ENCODE measurements at regions not wholly inside any gene's neighbourhood (a gene's known extent, or its start where the extent isn't known, plus 50 kb on each side); places are given as distances from the start of the nearest gene placed in this dataset.

DNA sequence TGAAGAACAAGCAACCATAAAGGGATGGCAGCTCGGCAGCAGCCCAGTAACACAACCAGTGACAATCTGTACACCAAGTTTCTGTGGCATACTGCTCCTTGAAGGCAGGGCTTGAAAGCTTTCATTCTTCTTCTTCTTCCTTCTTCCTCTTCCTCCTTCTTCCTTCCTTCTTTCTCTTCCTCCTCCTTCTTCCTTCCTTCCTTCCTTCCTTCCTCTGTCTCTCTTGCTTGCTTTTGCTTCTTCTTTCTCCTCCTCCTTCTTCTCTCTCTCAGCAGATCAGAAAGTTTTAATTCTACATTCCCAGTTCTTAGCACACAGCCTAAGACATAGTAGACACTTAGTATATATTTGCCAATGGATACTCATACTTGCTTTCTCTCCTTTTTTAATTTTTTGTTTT, 95.9 kb downstream of the GLUL start:
- DNase-seq (ENCODE audit: low read depth in 2 of 3, low spot score in 2 of 3): no peak

GRCh38 chr1:182293119-182293589, 98.4 kb downstream of the GLUL start:
- no peak for DNase-seq (ENCODE audit: low read depth in 2 of 3, low spot score in 2 of 3)

- no peak for DNase-seq (ENCODE audit: low read depth in 2 of 3, low spot score in 2 of 3)
Observed at GRCh38 chr1:182292193-182292741, 99.3 kb downstream of the GLUL start.

GRCh38 chr1:182291584-182292192, 99.9 kb downstream of the GLUL start:
- DNase-seq (ENCODE audit: low read depth in 2 of 3, low spot score in 2 of 3): no peak

DNA sequence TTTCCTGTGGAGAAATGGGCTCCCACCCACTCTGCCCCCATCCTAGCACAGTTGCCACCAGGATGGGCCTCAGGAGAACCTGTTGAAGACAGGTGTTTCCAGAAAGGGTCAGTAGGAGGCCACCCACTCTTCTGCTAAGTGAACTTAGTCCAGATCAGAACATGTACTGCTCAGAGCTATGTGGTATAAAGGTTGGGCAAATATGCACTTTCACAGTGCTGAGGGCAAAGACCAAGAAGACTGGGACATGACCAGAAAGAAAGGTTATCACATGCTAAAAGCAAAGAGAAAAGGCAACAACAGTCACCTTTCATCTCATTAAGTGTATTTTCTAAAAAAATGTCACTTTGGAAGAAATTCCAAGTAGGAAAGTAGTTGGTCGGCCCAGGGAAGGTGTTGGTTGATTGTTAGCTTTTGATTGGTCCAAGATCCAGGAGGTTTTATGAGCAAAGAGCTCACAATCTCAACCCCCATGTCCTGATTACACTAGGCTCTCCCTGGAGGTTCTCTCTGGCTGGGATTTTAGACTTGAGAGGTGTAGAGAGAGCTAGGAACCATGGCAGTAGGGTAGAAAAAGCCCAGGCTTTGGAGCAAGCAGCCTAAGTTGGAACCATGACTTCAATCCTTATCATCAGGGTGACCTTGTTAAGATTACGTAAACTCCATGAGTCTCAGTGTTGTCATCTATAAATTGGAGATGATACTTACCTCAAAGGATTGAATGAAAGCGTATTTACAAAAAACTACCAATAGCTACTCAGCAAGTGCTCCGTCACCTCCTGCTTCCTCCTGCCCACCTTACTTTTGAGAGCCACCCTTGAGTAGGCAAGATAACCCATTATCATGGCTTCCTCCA, 102.6 kb downstream of the GLUL start:
- DNase-seq (ENCODE audit: low read depth in 2 of 3, low spot score in 2 of 3): no peak

DNA sequence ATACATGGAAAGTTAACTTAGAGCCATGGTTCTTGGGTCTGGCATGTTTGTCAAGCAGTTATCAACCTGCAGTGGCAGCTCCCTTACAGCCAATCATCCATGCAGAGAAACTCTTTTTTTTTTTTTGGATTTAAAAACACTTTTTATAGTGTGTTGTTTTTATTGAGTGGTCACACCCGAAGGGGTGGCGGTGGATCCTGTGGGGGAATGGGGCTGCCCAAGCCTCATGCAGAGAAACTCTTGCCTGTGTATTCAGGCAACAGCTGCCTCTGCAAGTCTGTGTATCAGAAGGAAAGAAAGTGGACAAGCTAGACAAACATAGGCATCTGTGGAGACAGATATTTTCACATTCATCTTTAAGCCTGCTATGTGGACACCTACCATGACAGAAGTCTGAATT, 104.8 kb downstream of the GLUL start:
- DNase-seq (ENCODE audit: low read depth in 2 of 3, low spot score in 2 of 3): no peak

DNA sequence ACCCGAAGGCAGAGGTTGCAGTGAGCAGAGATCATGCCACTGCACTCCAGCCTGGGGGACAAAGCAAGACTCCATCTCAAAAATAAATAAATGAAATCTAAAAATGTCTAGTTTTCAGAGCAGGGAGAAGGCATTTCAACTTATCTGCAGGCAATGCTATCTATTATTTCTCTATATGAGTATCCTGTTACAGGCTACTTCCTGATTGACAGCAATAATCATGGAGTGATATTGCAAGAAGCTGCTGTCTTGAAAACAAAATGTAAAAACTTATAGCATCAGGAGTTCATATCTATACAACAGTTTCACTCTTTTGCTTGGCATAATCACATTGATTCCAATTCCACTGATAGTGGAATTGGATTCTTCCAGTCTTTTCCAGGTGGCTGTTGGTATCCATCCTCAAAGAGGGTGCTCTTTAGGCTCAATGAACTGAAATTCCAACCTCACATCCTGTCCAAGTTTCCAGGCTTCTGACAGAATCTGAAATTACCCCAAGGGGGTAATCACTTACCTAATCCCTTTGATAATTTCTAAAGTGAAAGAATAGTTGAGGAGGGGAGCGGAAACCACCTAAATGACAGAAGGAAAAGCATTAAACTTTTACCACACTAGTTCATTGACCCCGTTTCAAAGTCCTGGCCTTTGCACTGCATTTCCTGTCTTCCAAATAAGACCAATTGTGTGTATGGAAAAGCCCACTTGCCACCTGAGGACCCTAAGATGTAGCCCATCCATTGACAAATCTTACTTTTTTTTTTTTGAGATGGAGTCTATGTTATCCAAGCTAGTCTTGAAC, 107.6 kb downstream of the GLUL start:
- no peak for DNase-seq (ENCODE audit: low read depth in 2 of 3, low spot score in 2 of 3)

- DNase-seq (ENCODE audit: low read depth in 2 of 3, low spot score in 2 of 3): no peak
Observed at GRCh38 chr1:182281541-182281940, 110.0 kb downstream of the GLUL start.

GRCh38 chr1:182280504-182280900, 111.1 kb downstream of the GLUL start:
- DNase-seq (ENCODE audit: low read depth in 2 of 3, low spot score in 2 of 3): no peak

- no peak for DNase-seq (ENCODE audit: low read depth in 2 of 3, low spot score in 2 of 3)
Observed at GRCh38 chr1:182279724-182280503, 111.7 kb downstream of the GLUL start.

- DNase-seq (ENCODE audit: low read depth in 2 of 3, low spot score in 2 of 3): no peak
Observed at GRCh38 chr1:182279302-182279701, 112.3 kb downstream of the GLUL start.

GRCh38 chr1:182278144-182279054, 113.2 kb downstream of the GLUL start:
- no peak for DNase-seq (ENCODE audit: low read depth in 2 of 3, low spot score in 2 of 3)

DNA sequence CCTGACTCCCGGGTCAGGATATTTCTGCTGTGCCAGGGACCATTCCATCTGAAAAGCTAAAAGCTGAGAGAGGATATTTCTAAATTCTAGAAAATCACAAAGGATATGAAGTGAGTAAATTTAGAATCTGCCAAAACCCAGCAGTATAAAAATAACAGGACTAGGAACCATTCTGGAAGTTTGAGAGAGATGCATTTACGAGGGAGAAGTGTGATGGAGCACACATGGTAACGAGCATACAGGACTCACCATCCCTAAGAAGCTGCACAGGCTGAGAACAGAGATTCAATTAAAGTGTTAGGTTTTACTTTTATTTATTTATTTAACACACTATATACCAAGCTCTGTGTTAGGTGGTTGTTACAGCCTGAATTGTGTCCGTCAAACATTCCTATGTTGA, 116.3 kb downstream of the GLUL start:
- DNase-seq (ENCODE audit: low read depth in 2 of 3, low spot score in 2 of 3): no peak

GRCh38 chr1:182274618-182275017, 117.0 kb downstream of the GLUL start:
- DNase-seq (ENCODE audit: low read depth in 2 of 3, low spot score in 2 of 3): no peak

DNA sequence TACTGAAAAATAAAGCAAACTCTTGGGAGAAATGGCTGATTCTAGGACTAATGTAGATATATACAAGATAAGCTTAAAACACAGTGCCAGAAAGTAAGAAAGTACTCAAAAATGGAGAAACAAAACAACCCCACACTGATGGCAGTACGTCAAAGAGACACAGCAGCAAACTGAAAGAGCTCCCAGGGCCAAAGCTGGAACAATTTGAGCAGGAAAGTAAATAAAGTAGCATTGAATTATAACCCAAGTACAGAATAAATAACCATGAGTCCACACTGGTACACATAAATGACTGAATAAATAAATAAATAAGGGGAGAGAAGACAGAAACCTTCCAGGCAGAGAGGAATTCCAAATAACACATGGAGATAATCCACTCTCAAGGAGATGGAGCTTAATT, 120.9 kb downstream of the GLUL start:
- DNase-seq (ENCODE audit: low read depth in 2 of 3, low spot score in 2 of 3): no peak

DNA sequence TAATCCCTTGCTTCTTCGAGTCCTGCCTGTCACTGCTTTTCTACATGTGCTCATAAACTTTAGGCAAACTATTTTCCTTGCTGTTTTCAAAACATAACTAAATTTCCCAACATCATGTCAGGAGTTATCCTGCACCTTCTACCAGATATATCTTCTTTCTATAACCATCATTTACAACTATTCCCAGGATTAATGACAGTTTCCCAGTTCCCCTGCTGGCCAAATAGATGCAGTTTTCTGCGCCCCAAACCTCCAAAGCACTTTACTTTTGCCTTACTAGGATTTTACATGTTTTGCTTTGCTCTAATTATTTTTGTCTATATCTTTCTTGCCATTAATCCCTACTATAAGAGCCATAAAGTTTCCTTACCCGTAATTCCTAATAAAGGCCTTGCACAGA, 122.5 kb downstream of the GLUL start:
- no peak for DNase-seq (ENCODE audit: low read depth in 2 of 3, low spot score in 2 of 3)

DNA sequence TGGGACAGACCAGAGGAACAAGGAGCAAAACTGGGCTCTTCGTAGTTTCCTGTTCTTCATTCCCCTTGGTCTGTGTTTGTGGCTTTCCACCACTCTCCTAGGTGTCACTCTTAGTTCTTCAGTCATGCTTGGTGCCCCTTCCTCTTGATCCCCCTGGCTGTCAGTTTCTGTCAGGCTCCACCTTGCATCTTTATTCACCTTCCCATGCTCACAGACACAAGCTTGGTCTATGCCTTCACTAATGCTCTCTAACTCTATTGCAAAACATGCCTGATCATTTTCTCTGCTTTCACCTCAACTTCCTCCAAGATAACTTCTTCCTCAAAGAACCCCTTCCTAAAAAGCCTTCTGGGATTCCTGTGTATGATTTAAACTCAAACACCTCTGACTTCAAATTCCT, 122.9 kb downstream of the GLUL start:
- no peak for DNase-seq (ENCODE audit: low read depth in 2 of 3, low spot score in 2 of 3)

DNA sequence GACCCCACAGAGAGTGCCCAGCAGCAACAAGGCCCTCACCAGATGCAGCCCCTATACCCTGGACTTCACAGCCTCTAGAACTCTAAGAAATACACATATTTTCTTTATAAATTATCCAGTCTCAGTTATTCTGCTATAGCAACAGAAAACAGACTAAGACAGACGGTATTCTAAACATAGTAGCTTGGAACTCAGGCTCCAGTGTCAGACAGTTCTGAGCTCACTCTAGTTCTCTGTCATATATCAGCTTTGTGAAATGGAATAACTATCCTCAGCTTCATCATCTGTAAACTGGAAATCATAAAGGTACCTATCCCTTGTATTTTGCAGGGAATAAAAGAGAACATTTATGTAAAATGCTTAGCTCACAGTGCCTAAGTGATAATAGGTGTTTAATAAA, 127.4 kb downstream of the GLUL start:
- DNase-seq (ENCODE audit: low read depth in 2 of 3, low spot score in 2 of 3): no peak

GRCh38 chr1:182263706-182264105, 127.9 kb downstream of the GLUL start:
- DNase-seq (ENCODE audit: low read depth in 2 of 3, low spot score in 2 of 3): no peak

DNA sequence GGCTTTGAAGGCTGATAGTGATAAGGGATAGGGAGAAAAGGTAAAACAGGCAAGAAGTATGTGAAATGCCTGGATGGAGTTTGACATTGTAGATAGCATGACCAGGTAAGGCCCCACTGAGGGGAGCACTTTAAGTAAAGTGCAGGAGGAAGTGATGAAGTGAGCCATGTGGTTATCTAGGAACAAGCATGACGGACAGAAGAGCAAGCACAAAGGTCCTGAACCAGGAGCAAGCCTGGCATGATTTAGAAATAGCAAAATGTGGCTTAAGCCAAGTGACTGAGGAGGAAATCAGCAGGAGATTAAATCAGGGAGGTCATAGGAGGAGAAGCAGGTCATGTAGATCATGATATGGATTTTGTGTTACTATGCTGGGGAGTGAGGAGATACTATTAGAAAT, 129.2 kb downstream of the GLUL start:
- DNase-seq (ENCODE audit: low read depth in 2 of 3, low spot score in 2 of 3): no peak

All from activated CD8-positive, alpha-beta memory T cell treated with anti-CD3 and anti-CD28 coated beads for 48 hours (primary cell).